Hypothalamus (tissue), 51 donors: ENCODE measurements at regions not wholly inside any gene's neighbourhood (a gene's known extent, or its start where the extent isn't known, plus 50 kb on each side); places are given as distances from the start of the nearest gene placed in this dataset.
"Not testable (repeated sequence)": the region's sequence is repeated elsewhere in the genome, so short reads cannot be mapped to it uniquely, and the experiment has no call there.

Source experiments
- DNase-seq, 51 donors: peaks; one replicate each; lab custom pipeline; 2025; lab: John Stamatoyannopoulos, UW

DNA sequence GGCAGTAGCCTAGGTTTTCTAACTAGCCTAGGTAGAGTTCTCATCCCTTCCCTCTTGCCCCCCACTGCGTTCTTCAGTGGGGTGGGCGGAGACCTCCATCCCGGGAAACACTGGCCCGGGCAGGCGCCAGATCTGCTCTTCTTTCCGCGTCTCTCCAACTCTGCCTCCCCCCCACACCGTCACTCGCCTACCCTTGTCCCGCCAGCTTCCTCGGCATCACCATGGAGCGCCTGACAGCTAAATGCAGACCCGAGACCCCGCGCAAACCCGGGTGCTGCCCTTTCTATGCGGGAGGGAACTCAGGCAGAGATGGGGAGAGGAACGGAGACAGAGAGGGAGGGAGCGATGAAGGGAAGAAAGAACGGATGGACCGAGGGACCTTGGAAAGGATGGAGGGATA is 1494.8 kb upstream of the DEFB115 start:
- DNase-seq = no peak

- no peak for DNase-seq
Measured at GRCh38 chr20:29763821-29764511, 1493.5 kb upstream of the DEFB115 start.

GRCh38 chr20:29764922-29765610 is 1492.4 kb upstream of the DEFB115 start:
- DNase-seq = peak in 1 of 51 donors; percentile 18

DNA sequence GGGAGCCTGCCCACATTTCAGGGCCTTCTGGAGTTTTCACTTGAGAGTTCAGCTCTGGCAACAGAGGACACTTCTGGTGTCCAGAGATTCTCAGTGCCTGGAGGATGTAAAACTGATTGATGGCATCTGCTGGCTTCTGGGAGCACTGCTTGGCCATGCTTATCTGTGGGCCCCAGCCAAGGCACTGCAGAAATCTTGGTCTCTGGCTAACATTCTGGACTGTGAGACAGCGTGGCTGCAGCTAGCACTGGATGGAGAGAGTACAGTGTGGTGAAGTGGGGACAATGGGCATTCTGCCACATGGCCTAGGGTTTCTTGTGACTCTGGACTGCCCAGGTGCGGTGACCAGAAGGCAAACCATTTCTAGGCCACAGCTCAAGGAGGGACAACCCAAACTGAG is 1479.4 kb upstream of the DEFB115 start:
- not testable (repeated sequence) for DNase-seq

GRCh38 chr20:29781217-29781616 is 1476.2 kb upstream of the DEFB115 start:
- DNase-seq = not testable (repeated sequence)

- DNase-seq = not testable (repeated sequence)
Measured at GRCh38 chr20:29781891-29782290, 1475.6 kb upstream of the DEFB115 start.

- DNase-seq = not testable (repeated sequence)
Measured at GRCh38 chr20:29787456-29787855, 1470.0 kb upstream of the DEFB115 start.

DNA sequence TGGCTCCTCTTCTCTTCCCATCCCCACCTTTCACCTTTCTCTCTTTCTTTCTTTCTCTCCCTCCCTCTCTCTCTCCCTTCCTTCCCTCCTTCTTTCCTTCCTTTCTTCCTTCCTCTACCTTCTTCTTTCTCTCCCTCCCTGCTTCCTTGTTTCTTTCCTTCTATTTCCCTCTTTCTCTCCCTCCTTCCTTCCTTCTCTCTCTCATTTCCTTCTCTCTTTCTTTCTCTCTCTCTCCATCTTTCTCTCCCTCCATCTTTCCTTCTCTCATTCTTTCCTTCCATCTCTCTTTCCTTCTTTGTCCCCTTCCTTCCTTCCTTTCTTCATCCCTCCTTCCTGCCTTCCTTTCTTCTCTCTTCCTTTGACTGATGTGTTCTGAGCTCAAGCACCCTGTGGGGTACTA is 1467.0 kb upstream of the DEFB115 start:
- no peak for DNase-seq

- not testable (repeated sequence) for DNase-seq
Measured at GRCh38 chr20:29831508-29831907, 1426.0 kb upstream of the DEFB115 start.

- not testable (repeated sequence) for DNase-seq
Measured at GRCh38 chr20:29868014-29868413, 1389.5 kb upstream of the DEFB115 start.

DNA sequence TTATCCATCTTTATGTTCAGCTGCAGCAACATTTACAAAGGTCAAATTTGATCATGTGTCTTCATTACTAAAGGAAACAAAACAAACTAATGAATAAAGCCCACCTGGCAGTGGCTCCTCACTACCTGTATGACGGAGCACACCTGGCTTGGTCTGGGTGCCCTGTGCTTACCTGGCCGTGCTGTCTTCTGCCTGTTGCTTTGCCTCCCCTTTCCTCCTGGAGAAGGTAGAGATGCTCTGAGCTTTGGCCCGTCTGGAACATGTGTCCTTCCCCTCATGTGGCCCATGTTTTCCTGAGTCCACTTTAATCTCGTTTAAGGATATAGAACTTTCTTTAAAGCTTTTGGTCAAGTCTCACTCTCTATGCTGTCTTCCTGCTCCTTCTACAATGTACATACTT is 1388.8 kb upstream of the DEFB115 start:
- not testable (repeated sequence) for DNase-seq

GRCh38 chr20:29871816-29872215 is 1385.6 kb upstream of the DEFB115 start:
- DNase-seq = not testable (repeated sequence)

DNA sequence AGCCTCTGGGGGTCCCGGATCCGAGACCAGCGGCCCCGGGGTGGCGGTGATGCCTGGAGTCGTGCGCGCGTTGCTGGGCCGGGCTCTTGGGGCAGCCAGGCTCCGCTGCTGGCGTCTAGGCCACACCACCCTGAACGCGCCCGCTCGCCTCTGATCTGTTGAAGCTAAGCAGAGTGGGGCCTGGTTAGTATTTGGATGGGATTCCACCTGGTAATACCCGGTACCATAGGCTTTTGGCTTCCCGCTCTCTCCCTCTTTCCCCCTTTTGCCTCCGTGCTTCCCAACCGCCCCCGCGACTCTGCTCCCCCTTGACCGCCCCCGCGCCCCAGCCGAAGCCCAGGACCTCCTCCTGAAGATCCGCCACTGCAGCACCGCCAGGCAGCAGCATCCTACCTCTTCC is 1383.5 kb upstream of the DEFB115 start:
- DNase-seq = peak in 8 of 51 donors; percentile 18 to 43 (median 26)

GRCh38 chr20:29874476-29875202 is 1382.8 kb upstream of the DEFB115 start:
- no peak for DNase-seq

- DNase-seq = not testable (repeated sequence)
Measured at GRCh38 chr20:29875321-29876083, 1382.0 kb upstream of the DEFB115 start.

DNA sequence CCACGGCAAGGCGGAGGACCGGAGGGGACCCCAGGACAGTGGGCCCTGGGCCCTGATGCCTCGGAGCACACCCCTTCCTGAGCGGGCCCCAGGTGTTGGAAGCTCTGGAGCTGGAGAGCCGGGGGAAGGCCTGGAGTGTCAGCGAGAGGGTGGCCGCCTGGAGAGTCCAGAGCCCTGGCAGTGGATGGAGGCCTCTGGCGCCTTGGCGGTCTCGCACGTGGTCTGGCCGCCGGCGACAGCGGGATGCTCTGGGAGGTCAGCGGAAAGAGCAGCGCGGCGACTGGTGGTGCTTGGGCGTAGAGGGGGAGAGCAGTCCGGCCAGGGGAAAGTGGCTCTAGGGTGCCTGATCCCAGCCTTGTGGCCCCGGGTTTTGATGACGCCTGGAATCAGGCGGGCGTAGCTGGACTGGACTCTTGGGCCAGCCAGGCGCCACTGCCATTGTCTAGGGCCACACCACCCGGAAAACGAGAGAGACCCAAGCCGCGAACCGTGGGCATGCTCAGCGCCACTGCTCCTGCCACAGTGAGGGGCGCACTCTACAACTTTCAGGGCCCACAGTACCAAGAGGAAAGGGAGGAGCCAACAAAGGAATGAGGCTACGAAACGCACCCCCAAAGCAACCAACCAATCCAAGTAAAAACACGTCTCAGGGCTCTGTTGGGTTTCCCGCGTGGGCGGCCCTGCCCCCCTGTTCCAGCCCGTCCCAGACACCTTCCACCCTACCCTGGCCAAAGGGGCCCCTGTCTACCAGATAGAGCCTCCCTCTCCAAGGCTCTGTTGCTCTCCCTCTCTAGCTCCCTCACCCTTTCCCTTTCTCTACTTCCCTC is 1381.2 kb upstream of the DEFB115 start:
- DNase-seq = not testable (repeated sequence)

GRCh38 chr20:29876911-29877285 is 1380.6 kb upstream of the DEFB115 start:
- DNase-seq = no peak

DNA sequence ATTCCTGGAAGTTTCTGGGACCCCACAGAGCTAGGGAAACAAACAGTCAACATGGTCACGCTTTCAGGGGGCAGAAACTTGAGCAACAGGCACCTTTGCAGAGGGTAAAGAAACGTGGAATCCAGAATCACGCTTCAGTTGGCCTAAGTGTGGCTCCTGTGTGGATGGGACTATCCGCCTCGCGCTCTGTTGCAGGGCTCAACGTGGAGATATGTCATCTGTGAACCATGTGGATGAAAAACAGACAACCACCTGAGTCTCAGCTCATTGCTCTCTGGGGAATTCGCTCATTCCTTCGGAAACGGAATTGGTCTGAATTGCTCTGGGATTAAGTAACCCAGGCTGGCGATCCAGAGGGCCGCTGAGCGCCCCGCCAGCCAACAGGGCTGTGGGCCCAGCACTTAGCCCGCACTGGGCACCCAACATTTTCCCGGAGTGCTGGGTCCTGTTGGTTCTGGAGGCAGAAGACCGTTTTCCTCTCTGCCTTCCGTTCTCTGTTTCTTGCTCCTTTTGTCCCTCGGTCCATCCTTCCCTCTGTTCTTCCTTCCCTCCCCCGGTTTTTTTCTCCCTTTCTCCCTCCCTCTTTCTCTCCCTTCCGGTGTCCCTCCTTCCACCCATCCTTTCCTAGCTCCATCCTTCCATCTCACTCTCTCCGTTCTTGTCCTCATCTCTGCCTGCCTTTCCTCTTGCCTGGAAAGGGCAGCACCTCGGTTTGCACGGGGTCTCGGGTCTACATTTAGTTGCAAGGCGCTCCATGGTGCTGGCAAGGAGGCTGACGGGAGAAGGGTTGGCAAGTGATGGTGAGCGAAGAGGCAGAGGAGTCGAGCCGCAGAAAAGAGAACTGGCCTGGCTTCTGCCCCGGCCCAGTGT is 1379.8 kb upstream of the DEFB115 start:
- not testable (repeated sequence) for DNase-seq

DNA sequence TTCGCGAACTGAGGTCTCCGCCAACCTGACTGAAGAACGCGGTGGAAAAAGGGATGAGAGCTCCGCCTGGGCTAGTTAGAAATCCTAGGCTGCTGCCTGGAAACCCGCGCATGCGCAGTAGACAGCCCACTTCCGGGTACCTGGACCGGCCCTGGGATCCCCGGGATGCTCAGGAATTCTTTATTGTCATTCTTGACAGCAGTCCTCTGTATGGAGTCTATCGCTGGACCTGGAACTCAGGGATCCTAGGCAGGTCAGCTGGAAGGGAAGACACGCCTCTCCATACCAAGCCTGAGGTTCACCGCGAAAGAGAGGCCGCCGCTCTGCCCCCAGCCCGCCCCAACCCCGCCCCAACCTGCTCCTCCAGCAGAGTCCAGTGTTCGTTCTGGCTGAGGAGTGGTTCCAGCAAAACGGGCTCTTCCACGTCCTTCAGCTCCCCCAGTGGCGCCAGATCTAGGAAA is 1379.2 kb upstream of the DEFB115 start:
- DNase-seq = peak in 1 of 51 donors; percentile 31
